ENCODE measurements at regions not wholly inside any gene's neighbourhood (a gene's known extent, or its start where the extent isn't known, plus 50 kb on each side); places are given as distances from the start of the nearest gene placed in this dataset.
"Not testable (repeated sequence)": the region's sequence is repeated elsewhere in the genome, so short reads cannot be mapped to it uniquely, and the experiment has no call there.

DNA sequence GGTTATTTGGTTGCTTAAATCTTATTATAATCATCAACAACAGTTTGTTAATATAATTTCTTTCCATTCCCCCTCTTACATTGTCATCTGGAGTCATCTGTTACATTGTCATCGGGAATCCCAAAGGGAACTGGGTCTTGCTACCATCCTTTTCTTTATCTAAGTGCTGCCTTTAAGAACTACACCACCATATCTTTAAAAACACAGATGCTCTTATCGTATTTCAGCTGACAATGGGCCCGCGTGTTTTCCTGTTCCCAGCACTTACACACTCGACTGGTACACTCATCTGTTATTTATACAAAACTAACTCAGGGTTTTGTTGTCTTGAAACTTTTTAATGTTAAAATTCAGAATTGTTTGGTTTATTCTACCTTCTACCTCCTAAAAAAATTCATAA lies 256.2 kb upstream of the MGMT start:
- no peak for DNase-seq

DNA sequence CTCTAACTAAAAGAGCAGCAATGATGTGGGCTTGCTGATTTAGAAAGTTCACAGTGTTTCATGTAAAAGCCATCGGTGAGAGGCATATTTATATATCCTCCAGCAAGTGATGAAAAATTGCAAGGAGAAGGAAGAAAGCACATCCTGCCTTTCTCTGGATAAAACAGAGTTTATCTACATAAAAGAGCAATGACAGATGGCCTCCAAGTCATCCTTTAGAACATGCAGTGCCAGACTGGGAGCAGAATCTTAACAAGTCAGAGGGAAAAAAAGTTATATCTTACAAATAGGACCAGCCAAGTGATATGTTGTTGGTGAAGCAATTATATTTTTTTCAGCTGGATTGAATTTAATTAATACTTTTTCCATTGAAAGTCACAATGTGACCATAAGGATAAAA lies 253.8 kb upstream of the MGMT start:
- DNase-seq: no peak

DNA sequence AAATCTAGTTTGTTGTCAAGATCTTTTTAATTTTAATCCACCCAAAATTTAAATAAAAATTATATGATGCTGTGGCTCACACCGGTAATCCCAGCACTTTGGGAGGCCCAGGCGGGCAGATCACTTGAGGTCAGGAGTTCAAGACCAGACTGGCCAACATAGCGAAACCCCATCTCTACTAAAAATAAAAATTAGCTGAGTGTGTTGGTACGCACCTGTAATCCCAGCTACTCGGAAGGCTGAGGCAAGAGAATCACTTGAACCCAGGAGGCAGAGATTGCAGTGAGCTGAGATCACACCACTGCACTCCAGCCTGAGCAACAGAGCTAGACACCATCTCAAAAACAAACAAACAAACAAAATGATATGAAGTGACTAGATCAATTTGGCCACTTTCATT lies 253.0 kb upstream of the MGMT start:
- DNase-seq: not testable (repeated sequence)

DNA sequence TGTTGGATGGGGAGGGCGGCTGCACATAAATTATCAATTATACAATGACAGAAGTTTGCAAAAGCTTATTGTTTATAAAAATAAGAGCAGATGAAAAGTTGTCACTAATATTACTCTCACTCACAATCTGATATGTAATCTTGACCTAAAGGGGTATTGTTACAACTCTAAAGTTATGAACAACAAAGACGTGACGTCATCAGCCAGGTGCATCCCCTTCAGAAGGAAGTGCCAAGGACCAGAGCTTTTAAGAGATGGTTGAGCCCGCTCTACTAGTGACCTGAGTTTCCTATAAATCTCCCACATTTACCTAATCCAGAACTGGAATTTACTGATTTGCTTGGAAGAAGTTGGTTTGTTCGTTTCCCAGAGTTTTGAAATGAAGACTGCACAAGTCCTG lies 247.7 kb upstream of the MGMT start:
- no peak for DNase-seq

DNA sequence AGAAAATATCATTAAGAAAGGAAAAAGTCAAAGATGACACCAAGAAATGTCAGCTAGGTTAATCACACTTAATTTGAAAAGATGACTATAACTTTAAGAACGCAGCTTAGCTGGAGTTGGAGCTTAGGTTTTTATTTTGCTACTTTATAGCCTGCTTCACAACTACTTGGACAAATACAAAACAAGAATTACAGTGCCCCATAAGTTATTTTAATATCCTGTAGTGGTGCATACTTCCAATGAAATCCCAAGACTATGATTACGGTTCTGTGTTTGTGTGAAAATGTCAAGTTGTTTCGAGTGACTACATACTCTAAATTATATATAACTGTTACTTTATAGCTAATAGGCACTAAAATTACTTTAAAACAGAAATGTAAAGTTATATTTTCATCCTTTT lies 244.6 kb upstream of the MGMT start:
- no peak for DNase-seq

DNA sequence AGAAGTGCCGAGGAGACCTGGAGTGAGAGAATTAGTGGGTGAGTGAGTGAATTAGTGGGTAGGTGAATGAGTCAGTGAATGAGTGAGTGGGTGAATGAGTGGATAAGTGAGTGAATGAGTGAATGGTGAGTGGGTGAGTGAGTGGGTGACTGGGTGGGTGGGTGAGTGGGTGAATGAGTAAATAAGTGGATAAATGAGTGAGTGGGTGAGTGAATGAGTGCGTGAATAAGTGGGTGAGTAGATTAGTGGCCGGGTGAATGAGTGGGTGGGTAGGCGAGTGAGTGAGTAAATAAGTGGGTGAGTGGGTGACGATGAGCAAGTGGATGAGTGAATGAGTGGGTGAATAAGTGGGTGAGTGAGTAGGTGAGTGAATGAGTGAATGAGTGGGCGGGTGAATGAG lies 243.7 kb upstream of the MGMT start:
- DNase-seq: no peak

DNA sequence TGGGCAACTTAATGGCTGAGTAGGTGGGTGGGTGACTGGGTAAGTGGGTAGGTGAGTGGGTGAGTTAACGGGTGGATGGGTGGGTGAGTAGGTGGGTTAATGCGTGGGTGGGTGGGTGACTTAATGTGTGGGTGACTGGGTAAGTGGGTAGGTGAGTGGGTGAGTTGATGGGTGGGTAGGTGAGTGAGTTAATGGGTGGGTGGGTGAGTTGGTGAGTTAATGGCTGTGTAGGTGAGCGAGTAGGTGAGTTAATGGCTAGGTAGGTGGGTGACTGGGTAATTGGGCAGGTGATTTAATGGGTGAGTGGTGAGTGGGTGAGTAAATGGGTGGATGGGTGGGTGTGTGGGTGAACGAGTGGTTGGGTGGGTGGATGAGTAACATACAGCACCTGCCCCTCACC lies 243.0 kb upstream of the MGMT start:
- no peak for DNase-seq

DNA sequence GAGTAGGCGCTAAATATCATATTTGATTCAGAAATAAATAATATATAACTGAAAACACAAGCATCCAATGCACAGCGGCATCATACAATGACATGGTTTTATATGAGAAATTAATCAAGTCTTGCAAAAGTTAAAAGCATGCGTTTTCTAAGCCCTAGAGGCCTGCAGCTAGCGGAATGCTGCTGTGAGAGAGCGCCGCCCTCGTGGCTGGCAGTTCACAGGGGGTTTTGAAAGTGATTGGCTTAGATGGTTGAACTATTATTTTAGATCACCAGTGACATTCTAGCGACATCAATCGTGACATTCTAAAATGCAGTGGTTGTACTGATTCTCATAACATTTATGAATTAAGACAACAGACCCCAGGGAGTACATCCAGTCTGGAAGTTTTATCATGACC lies 235.2 kb upstream of the MGMT start:
- no peak for DNase-seq

DNA sequence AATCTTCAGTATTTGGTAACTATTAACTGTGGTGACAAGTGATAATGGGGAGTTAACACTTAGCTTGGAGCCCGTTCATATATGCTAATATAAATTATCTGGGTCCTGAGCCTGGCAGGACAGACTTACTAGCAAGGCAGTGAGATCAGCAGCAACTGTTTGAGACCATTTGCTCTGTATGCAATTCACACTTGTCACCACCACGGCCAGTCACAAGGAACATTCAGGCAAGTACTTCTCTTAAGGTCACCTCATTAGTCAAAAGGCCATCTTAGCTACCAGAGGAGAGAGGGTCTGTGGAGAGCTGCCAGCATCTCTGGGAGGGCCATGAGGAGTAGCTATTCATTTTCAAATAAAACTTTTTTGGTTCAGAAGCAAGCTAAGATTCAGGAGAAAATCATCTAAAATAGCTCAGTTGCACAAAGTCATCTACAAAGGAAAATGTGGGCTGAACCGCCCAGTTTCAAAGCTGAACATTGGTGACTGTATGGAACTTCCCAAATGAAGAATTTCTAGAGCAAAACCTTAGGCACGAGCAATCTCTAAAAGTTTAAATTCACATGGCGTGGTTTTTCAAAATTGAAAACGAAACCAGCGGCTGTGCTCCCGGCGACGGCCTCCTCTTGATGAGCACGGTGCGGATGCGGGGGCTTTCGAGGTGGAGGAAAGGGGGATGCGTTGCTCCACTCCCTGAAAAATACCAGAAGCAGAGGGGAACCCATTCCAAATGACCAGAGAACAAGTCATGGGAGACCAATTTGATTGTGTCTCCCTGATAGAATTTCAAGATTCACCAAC lies 233.5 kb upstream of the MGMT start:
- DNase-seq: no peak

DNA sequence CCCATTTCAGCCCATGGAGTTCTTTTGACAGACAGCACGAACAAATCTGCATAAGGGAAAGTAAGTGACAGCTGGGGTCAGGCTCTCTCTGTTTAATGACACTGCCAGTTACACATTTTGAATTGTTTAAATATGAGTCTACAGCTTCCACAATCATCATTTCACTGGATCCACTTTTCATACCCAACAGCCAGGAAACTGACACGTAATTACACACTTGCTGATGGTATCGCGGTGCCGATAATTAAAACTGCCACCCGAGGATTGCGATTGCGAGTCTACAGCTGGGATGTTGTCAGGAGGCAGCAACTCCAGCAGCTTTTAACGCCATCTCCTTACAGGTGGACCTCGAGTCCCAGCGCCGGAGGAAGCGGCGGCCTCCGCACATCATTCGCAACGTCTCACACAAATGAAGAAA lies 230.8 kb upstream of the MGMT start:
- DNase-seq: no peak

DNA sequence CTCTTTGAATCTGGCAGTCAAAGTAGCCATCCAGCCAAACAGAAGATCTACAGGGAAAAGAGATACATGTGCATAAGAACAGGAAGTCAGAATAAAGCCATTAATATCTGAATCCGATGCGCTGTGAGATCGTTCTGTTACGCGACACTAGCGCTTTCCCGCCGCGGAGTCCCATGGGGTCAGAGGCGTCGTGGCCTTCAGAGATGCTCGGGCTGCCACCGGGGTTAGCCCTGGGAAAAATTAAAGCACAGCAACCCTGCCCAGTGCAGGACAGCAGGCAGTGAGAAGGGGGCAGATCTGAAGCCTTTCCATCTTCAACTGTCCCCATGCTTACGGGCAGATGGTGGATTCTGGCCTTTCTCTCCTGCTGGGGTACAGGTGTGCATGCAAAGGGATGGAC lies 225.6 kb upstream of the MGMT start:
- DNase-seq: no peak

DNA sequence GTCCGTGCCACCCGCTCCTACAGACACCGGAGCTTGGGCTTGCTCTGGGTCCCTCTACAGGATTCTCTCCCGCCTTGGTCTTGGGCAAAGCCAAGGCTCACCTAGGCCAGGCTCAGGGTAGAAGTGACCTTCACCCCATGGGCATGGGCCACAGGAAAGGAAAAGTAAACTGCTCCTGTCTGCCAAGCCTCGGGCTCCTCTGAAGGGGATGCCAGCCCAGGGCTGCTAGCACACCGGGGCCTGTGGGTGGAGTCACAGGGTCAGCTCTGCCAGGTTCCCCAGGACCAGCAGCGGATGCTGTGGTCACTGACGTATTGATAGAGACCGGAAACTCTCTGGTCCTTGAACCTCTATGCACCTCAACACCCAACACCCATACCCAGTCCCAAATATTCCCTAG lies 222.7 kb upstream of the MGMT start:
- DNase-seq: no peak

DNA sequence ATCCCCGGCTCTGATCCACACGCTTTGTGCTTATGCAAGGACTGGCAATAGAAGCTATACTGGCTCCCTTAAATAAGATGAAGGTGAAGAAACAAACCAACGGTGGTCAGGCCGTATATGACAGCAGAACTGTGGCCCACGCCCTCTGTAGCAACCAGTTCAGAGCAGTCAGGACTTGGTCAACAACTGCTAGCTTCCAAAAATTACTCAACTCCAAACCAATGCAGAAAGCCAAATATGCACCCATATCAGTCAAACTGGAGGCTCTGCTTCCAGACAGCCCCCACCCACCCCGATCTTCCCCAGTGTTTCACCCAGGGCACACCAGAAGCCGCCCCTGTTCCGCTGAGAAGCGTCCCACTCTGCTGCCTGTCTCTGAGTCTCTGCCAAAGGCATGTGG lies 222.3 kb upstream of the MGMT start:
- no peak for DNase-seq

DNA sequence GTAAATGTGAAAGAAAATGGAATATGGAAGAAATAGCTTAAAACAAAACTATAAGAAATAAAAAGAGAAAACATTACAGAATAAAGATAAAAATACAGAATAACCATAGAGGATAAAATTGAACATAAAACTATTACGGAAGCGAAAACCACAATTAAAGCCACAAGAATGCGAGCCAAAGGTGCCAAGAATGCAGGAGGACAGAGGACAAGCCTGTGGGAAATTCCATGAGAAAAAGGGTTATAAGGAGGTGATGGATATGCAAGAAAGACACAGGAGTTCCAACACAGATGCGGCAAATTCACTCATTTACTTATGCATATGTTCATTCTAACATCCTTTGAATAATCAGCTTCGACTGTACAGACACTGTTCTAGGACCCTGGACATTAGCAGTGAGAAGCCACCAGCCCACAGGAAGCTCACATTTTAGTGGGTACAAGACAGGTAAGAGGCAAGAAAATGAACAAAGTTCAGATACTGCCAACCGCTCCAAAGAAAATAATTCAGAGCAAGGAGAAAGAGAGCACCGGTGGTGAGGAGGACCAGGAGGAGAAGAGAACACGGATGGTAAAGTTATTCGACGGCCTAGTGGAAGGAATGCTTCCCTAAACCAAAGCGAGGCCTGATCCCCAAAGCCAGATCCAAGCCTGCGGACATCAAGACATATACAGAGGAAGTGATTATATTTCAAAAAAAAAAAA lies 213.7 kb upstream of the MGMT start:
- DNase-seq: no peak

DNA sequence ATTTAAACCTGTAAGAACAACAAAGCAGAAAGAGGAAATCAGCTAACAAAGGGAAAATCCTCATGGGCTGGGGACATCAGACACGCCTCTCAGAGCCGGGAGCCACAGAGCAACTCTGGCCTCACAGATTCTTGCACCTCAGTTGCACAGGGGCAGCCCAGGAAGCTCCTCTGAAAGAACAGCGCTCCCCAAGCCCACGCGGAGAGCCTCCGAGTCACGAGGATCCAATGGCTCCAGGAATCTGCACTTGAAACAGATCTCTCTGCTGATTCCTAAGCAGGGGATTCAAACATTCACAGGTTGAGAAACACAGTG lies 213.2 kb upstream of the MGMT start:
- no peak for DNase-seq

DNA sequence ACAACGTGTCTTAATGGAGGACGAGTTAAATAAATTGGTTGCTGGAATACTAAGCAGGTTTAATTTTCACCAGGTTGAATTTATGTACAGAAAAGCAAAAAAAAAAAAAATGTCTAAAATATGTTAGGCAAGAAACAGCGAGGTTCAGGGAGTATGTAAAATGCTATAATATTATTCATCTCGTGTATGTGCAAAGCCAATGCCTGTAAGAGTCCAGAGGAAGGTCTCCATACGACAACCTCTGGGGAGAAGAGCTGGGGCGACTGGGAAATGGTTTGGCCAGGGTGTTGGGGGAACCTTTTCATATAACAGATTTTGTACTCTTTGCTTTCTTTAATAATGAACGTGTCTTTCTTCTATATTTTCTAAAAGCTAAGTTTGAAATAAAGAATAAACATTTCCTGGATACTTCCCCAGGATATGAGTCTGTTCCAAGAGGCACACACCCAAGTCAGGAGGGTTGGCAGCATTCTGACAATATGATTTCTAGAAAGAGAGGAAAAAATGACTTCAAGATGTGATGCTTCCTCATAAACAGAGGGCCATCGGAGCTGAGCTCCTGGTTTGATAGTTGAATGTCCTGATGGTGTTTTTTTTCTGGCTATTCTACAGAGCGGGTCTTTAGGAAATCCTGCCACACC lies 208.6 kb upstream of the MGMT start:
- no peak for DNase-seq

DNA sequence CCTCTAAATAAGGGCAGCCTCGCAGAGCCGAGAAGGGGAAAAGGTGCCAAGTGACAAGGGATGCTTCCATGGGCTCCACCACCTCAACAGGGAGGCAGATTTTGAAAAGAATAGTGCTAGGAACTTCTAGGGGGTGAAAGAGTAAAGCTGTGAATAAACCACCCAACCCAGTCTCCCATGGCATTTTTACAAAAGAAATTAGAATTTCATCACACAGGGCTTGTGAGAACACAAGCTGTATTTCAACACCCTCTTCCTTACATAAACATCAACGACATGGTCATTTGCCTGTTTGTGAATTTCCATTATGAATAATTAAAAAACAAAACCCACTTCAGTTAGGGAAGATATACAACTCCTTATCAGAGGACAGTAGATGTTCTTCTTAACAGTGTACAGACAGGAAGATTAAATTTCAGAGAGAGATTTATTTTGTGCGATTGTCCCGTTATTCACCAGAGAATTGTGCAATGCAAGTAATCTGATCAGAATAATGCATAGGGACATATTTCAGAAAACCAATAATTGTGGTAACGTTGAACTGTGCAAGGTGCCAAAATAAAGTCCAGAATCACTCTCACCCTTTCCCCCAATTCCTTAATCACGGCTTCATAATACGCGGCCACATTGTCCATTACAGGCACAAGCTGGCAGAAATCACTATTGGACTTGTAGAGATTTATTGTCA lies 207.8 kb upstream of the MGMT start:
- no peak for DNase-seq

DNA sequence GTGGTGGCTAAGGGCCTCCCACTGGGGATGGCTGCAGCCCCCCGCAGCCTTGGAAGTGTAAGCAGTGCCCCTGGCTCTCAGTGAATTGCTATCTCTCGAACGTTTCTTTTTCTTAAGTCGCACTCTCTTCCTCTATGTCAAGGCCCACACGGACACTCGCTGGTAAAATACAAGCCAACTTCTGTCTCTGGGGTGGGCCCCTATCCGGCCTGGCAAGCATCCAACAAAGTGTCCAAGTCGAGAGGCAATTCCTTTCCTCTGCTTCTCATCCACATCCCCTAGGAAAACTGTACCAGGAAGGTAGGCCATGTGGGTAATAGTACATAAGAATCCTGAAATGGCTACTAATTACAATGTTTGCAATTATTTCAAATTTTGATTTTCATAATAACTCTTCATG lies 194.9 kb upstream of the MGMT start:
- no peak for DNase-seq

DNA sequence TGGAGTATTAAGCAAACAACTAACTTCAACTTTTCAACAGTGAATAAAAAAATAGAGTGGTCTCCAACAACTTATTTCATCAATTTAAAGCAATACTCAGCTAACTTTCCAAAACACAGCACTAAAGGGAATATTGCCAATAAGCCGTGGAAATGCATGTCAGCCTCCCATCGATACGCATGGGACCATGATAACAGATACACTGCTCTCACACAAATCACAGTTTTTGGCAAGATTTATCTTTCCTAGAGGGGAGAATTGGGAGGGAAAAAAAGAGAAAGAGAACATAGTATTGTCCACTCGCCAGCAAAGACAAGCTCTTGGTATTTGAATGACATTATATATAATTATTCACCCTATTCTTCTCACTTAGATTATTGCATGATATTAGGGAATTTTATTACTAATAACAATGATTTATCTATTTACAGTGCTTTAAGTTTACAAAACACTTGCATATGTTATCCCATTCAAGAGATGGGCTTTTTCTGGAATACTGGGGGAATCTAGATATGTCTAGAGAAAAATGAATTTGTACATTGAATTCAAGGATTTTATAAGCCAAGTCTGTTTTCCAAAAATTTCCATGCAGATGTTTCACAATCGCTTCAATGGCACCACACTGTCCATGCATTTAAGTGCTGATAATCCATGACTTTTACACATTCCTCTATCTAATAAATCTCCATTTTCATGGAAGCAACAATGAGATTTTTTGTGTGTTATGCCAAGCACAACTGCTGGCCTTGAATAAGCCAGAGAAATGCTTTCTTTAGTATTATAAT lies 194.0 kb upstream of the MGMT start:
- DNase-seq: no peak

DNA sequence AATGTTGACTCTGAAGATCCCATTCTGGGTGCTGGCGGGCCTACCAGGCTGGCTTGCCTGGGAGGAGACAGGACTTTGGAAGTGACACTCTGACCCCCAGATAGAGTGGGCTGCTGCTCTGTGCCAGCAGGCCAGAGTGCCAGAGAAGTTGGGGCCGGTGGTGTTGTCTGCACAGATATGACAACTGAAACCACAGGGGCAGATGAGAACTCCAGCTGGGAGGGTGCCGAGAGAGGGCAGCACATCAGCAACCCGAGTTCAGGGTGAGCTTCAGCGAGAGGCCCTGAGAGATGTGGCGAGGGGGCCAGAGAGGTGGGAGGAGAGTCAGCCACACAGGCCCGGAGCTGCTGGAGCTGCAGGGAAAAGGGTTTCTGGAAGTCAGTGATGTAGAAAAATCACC lies 193.2 kb upstream of the MGMT start:
- DNase-seq: no peak

DNA sequence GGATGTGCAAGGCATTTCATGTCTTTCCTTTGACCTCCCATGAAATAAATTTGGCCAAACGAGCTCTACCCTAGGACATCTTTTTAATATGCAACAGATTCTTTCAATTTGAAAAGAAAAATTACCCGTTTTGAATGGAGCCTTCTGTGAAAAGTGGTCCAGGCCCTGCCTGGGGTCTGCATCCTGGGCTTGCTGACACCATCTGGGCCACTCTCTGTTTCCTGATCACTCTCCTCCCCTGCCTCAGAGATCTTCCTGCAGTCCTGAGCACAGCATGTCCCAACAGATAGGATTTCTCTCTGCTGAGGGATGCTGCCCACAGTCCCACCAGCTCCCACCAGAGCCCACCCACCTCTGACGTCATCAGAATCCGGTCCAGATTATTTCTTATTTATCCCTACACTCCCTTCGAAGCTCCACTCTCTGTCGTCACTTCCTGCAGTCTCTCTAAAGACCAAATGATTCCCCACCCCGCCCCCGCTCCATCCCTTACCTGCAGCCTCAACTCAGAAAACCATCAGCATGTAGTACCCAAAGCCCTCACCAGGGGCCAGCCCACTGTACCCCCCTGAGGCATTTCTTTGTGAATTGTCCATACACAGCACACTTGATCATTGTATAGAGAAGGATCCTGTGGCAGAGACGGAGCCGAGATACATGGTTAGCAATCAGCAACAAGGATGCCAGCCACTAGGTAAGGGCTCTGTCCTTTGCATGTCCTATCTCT lies 192.1 kb upstream of the MGMT start:
- no peak for DNase-seq

DNA sequence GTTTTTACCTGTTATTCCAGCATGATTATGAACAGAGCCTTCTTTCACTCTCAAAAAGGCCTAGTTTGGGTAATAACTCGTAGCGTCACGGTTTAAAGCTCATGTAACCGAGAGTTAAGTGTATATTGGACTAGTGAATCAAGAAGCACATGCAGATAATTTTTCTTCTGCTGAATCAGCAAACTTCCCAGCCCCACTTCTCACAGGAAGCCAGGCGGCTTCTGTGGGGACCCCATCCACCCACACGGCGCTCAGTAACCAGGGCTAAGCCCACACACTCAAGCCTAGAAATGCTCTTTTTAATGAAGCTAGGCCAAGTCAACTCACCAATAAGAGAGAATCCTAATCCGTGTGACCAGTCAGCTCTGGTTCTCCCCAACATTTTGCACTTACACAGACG lies 191.2 kb upstream of the MGMT start:
- DNase-seq: no peak
